CD14-positive monocyte (primary cell): ENCODE measurements at regions not wholly inside any gene's neighbourhood (a gene's known extent, or its start where the extent isn't known, plus 50 kb on each side); places are given as distances from the start of the nearest gene placed in this dataset.

Experiments
- DNase-seq, 3 donors: peaks; one replicate each; pipeline ENCODE4 v3.0.0-alpha.2; 2011 to 2022
- H2AFZ ChIP-seq: 2 replicates; pipeline ENCODE4 v1.6.0; 2012; ENCODE audit warnings: mild to moderate bottlenecking, low read depth, low read length, inconsistent platforms; ENCODE audit not compliant: insufficient read depth, poor library complexity, severe bottlenecking
- H3K27ac ChIP-seq, 2 donors: 1 replicate in 1 of 2; 2 replicates in 1 of 2; pipeline ENCODE4 v1.5.1; 2012 to 2013; ENCODE audit warnings: low read length in 2 of 2, control low read depth in 1 of 2, inconsistent platforms in 1 of 2, low read depth in 1 of 2, mild to moderate bottlenecking in 1 of 2
- H3K27me3 ChIP-seq, 2 donors: one replicate each; pipeline versions ENCODE4 v1.6.0 to v1.6.1; 2011 to 2013; ENCODE audit warnings: low read length in 2 of 2; ENCODE audit not compliant: control insufficient read depth in 2 of 2, insufficient read depth in 2 of 2
- H3K36me3 ChIP-seq, 2 donors: replicated peaks in 1 of 2; 1 replicate in 1 of 2; 2 replicates in 1 of 2; pipeline versions ENCODE4 v1.5.1 to v1.6.1; 2012 to 2013; ENCODE audit warnings: low read length in 2 of 2, control low read depth in 1 of 2, inconsistent platforms in 1 of 2, mild to moderate bottlenecking in 1 of 2; ENCODE audit not compliant: insufficient read depth in 2 of 2, control insufficient read depth in 1 of 2
- H3K4me1 ChIP-seq, 2 donors: 1 replicate in 1 of 2; 2 replicates in 1 of 2; pipeline versions ENCODE4 v1.5.1 to v1.6.1; 2012 to 2013; ENCODE audit warnings: low read length in 2 of 2, control low read depth in 1 of 2, inconsistent platforms in 1 of 2, mild to moderate bottlenecking in 1 of 2, moderate library complexity in 1 of 2; ENCODE audit not compliant: insufficient read depth in 2 of 2, control insufficient read depth in 1 of 2
- H3K4me2 ChIP-seq: replicated peaks from 2 replicates; pipeline ENCODE3; 2012; ENCODE audit warnings: low read length, moderate library complexity, mild to moderate bottlenecking; ENCODE audit not compliant: poor library complexity, severe bottlenecking; ENCODE audit errors: extremely low read depth
- H3K4me3 ChIP-seq, 3 experiments: fragments of 200-600 bp in 1 of 3; sonication (generic) in 1 of 3; replicated peaks in 1 of 3; 1 replicate in 2 of 3; 2 replicates in 1 of 3; pipeline ENCODE4 v1.5.1; 2011 to 2013; ENCODE audit warnings: low read length in 3 of 3, mild to moderate bottlenecking in 3 of 3, control low read depth in 2 of 3, low read depth in 2 of 3, inconsistent platforms in 1 of 3, moderate library complexity in 1 of 3
- H3K79me2 ChIP-seq: 2 replicates; pipeline ENCODE4 v1.6.0; 2012; ENCODE audit warnings: mild to moderate bottlenecking, control low read depth, inconsistent platforms, low read length, moderate library complexity; ENCODE audit not compliant: insufficient read depth
- H3K9ac ChIP-seq: 2 replicates; pipeline ENCODE4 v1.6.0; 2017; ENCODE audit warnings: low read length, mild to moderate bottlenecking; ENCODE audit not compliant: insufficient read depth, poor library complexity, severe bottlenecking
- H3K9me3 ChIP-seq, 2 donors: replicated peaks in 1 of 2; 1 replicate in 1 of 2; 2 replicates in 1 of 2; pipeline versions ENCODE4 v1.5.1 to v1.6.1; 2012 to 2013; ENCODE audit warnings: low read length in 2 of 2, control low read depth in 1 of 2; ENCODE audit not compliant: control insufficient read depth in 1 of 2, insufficient read depth in 1 of 2
- H4K20me1 ChIP-seq: 2 replicates; pipeline ENCODE4 v1.6.0; 2012; ENCODE audit warnings: mild to moderate bottlenecking, low read length, control low read depth, moderate library complexity; ENCODE audit not compliant: insufficient read depth
- H3K27ac Mint-ChIP-seq, 7 donors: one replicate each; pipeline ENCODE4 v1.8.0; 2020; ENCODE audit warnings: mild to moderate bottlenecking in 7 of 7, mixed read lengths in 7 of 7, moderate library complexity in 6 of 7, inconsistent platforms in 2 of 7
- H3K27me3 Mint-ChIP-seq, 3 donors: one replicate each; pipeline ENCODE4 v1.8.0; 2021 to 2022; ENCODE audit warnings: low read depth in 3 of 3, mild to moderate bottlenecking in 3 of 3, mixed read lengths in 3 of 3, moderate library complexity in 3 of 3, inconsistent platforms in 1 of 3
- H3K36me3 Mint-ChIP-seq, 2 donors: one replicate each; pipeline ENCODE4 v1.8.0; 2020; ENCODE audit warnings: mixed read lengths in 2 of 2, inconsistent platforms in 1 of 2, mild to moderate bottlenecking in 1 of 2
- H3K4me1 Mint-ChIP-seq: one replicate; pipeline ENCODE4 v1.8.0; 2020; ENCODE audit warnings: mild to moderate bottlenecking, mixed read lengths
- H3K4me3 Mint-ChIP-seq, 2 donors: one replicate each; pipeline ENCODE4 v1.8.0; 2020; ENCODE audit warnings: mild to moderate bottlenecking in 2 of 2, mixed read lengths in 2 of 2, moderate library complexity in 1 of 2
- H3K9me3 Mint-ChIP-seq, 7 donors: one replicate each; pipeline ENCODE4 v1.8.0; 2020 to 2022; ENCODE audit warnings: mixed read lengths in 7 of 7, mild to moderate bottlenecking in 6 of 7, moderate library complexity in 6 of 7, inconsistent platforms in 2 of 7
- WGBS: methylation state at CpG from one replicate; pipeline ENCODE4 v1.1.5; 2013; ENCODE audit warnings: missing lambda C conversion rate; ENCODE audit not compliant: insufficient coverage; 5-methylcytosine and 5-hydroxymethylcytosine counted together
- intact Hi-C, 2 donors: fragments of 100-400 bp; cut with micrococcal nuclease; formaldehyde crosslinking; loops; one replicate each; pipeline versions ENCODE4 v1.15.0 to v1.15.1; 2023
- TF ChIP-seq, protein P1 (sequence below): fragments of 200-600 bp; IDR thresholded peaks from one replicate; pipeline ENCODE4 v1.8.0; 2022; ENCODE audit warnings: antibody characterized with exemption, mild to moderate bottlenecking

GRCh38 chr14:41973178-41973577 is 366.5 kb downstream of the LRFN5 start:
- Histone ChIP-seq H3K79me2 (no peaks in the 10 kb centered on the region), H3K9me3 (peaks cover 19 to 23% of the 10 kb centered on the region in 2 donors), H3K27me3 (no peaks in the 10 kb centered on the region), H3K9ac (no peak overlapping the region), H2AFZ (no peak overlapping the region), H3K4me3 (no peak overlapping the region), H3K36me3 (no peaks in the 10 kb centered on the region), H3K4me1 (no peaks in the 10 kb centered on the region), H4K20me1 (no peaks in the 10 kb centered on the region), H3K4me2 (no peak overlapping the region), H3K27ac (no peak overlapping the region)
- H3K9me3 Mint-ChIP-seq: peaks cover 5 to 22% (median 10%) of the 10 kb centered on the region in 7 donors
- intact Hi-C loops: no loop called here
- no peak overlapping the region for H3K4me3 Mint-ChIP-seq
- no peaks in the 10 kb centered on the region for H3K4me1 Mint-ChIP-seq
- TF ChIP-seq, protein P1, sequence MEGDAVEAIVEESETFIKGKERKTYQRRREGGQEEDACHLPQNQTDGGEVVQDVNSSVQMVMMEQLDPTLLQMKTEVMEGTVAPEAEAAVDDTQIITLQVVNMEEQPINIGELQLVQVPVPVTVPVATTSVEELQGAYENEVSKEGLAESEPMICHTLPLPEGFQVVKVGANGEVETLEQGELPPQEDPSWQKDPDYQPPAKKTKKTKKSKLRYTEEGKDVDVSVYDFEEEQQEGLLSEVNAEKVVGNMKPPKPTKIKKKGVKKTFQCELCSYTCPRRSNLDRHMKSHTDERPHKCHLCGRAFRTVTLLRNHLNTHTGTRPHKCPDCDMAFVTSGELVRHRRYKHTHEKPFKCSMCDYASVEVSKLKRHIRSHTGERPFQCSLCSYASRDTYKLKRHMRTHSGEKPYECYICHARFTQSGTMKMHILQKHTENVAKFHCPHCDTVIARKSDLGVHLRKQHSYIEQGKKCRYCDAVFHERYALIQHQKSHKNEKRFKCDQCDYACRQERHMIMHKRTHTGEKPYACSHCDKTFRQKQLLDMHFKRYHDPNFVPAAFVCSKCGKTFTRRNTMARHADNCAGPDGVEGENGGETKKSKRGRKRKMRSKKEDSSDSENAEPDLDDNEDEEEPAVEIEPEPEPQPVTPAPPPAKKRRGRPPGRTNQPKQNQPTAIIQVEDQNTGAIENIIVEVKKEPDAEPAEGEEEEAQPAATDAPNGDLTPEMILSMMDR: no peak
- no peak for DNase-seq
- no peaks in the 10 kb centered on the region for H3K27me3 Mint-ChIP-seq
- WGBS: no CpG with 5 or more reads among the region's 2 CpGs
- no peak overlapping the region for H3K27ac Mint-ChIP-seq
- no peaks in the 10 kb centered on the region for H3K36me3 Mint-ChIP-seq

DNA sequence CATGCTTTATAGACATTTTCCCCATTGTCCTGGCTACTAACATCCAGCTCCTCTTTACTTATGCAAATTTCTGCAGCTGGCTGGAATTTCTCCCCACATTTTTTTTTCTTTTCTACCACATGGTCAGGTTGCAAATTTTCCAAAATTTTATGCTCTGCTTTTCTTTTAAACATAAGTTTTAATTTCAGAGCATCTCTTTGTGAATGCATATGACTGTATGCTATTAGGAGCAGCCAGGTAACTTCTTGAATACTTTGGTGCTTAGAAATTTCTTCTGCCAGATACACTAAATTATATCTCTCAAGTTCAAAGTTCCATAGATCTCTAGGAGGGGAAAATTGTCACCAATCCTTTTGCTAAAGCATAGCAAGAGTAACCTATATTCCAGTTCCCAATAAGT is 365.9 kb downstream of the LRFN5 start:
- Histone ChIP-seq H3K4me2 (no peak overlapping the region), H3K27me3 (no peaks in the 10 kb centered on the region), H3K9ac (no peak overlapping the region), H3K79me2 (no peaks in the 10 kb centered on the region), H4K20me1 (no peaks in the 10 kb centered on the region), H3K4me1 (no peaks in the 10 kb centered on the region), H3K9me3 (peaks cover 20 to 24% of the 10 kb centered on the region in 2 donors), H2AFZ (no peak overlapping the region), H3K4me3 (no peak overlapping the region), H3K27ac (no peak overlapping the region), H3K36me3 (no peaks in the 10 kb centered on the region)
- Mint-ChIP-seq H3K4me3 (no peak overlapping the region), H3K36me3 (no peaks in the 10 kb centered on the region), H3K4me1 (no peaks in the 10 kb centered on the region), H3K27ac (no peak overlapping the region), H3K9me3 (peaks cover 5 to 21% (median 8%) of the 10 kb centered on the region in 7 donors), H3K27me3 (no peaks in the 10 kb centered on the region)
- TF ChIP-seq, protein P1: no peak
- intact Hi-C loops: no loop called here
- no peak for DNase-seq
